ENCODE measurements at regions not wholly inside any gene's neighbourhood (a gene's known extent, or its start where the extent isn't known, plus 50 kb on each side); places are given as distances from the start of the nearest gene placed in this dataset.

- Mint-ChIP-seq H3K27ac (no peak overlapping the region), H3K4me3 (no peak overlapping the region), H3K9me3 (no peaks in the 10 kb centered on the region), H3K36me3 (ENCODE audit: low read depth) (no peaks in the 10 kb centered on the region), H3K4me1 (no peaks in the 10 kb centered on the region), H3K27me3 (no peaks in the 10 kb centered on the region)
- no peak for DNase-seq
- intact Hi-C loops (cut with micrococcal nuclease): no loop called here
Measured at GRCh38 chr15:93476491-93477177, 387.6 kb upstream of the RGMA start.

- Mint-ChIP-seq H3K27me3 (no peaks in the 10 kb centered on the region), H3K4me3 (no peak overlapping the region), H3K4me1 (no peaks in the 10 kb centered on the region), H3K36me3 (ENCODE audit: low read depth) (no peaks in the 10 kb centered on the region), H3K27ac (no peak overlapping the region), H3K9me3 (no peaks in the 10 kb centered on the region)
- intact Hi-C loops (cut with micrococcal nuclease): no loop called here
- no peak for DNase-seq
Measured at GRCh38 chr15:93474728-93475127, 385.7 kb upstream of the RGMA start.

- Mint-ChIP-seq H3K9me3 (no peaks in the 10 kb centered on the region), H3K27ac (no peak overlapping the region), H3K4me3 (no peak overlapping the region), H3K36me3 (ENCODE audit: low read depth) (no peaks in the 10 kb centered on the region), H3K4me1 (no peaks in the 10 kb centered on the region), H3K27me3 (peaks cover 2% of the 10 kb centered on the region)
- no peak for DNase-seq
- intact Hi-C loops (cut with micrococcal nuclease): no loop called here
Measured at GRCh38 chr15:93469994-93470393, 381.0 kb upstream of the RGMA start.

DNA sequence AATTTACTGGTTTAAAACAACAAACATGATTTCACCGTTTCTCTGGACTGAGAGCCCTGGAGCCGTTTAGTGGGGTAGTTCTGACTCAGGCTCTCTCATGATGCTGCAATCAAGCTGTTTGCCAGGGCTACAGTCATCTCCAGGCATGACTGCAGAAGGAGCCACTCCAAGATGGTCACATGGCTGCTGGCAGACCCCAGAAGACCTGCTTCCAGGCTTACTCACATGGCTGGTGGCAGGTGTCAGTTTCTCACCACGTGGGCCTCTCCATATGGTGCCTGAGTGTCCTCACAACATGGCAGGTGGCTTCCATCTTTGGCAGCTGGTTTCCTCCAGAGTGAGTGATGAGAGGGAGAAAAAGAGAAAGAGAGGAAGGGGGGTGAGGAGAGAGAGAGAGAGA, 378.3 kb upstream of the RGMA start:
- DNase-seq: no peak
- H3K27me3 Mint-ChIP-seq: peaks cover 2% of the 10 kb centered on the region
- H3K4me3 Mint-ChIP-seq: no peak overlapping the region
- H3K4me1 Mint-ChIP-seq: no peaks in the 10 kb centered on the region
- intact Hi-C loops (cut with micrococcal nuclease): no loop called here
- H3K9me3 Mint-ChIP-seq: no peaks in the 10 kb centered on the region
- no peaks in the 10 kb centered on the region for H3K36me3 Mint-ChIP-seq (ENCODE audit: low read depth)
- H3K27ac Mint-ChIP-seq: no peak overlapping the region

DNA sequence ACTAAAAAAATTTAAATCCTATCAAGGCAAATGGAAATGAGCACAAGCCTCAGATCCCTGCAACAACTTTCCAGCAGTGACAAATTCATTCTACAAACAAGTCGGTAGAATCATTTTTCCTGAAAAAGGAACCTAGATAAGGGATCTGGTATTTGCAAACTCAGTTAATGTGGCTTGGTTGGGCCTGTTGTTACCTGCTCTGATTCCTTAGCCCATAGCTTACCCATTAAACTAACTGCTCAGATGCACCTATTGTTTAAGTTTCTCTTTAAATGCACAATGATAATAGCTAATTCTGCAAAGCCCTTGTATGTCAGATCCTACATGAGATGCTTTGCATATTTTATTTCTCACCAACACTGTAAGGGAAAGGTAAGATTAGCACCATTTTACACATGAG, 377.4 kb upstream of the RGMA start:
- H3K27me3 Mint-ChIP-seq: peaks cover 2% of the 10 kb centered on the region
- no peak for DNase-seq
- H3K27ac Mint-ChIP-seq: no peak overlapping the region
- H3K4me3 Mint-ChIP-seq: no peak overlapping the region
- no peaks in the 10 kb centered on the region for H3K36me3 Mint-ChIP-seq (ENCODE audit: low read depth)
- H3K4me1 Mint-ChIP-seq: no peaks in the 10 kb centered on the region
- H3K9me3 Mint-ChIP-seq: no peaks in the 10 kb centered on the region
- intact Hi-C loops (cut with micrococcal nuclease): no loop called here

GRCh38 chr15:93462690-93463089, 373.7 kb upstream of the RGMA start:
- peaks cover 2% of the 10 kb centered on the region for H3K27me3 Mint-ChIP-seq
- intact Hi-C loops (cut with micrococcal nuclease): no loop called here
- no peaks in the 10 kb centered on the region for H3K36me3 Mint-ChIP-seq (ENCODE audit: low read depth)
- no peak overlapping the region for H3K27ac Mint-ChIP-seq
- no peaks in the 10 kb centered on the region for H3K9me3 Mint-ChIP-seq
- DNase-seq: no peak
- H3K4me3 Mint-ChIP-seq: no peak overlapping the region
- no peaks in the 10 kb centered on the region for H3K4me1 Mint-ChIP-seq

DNA sequence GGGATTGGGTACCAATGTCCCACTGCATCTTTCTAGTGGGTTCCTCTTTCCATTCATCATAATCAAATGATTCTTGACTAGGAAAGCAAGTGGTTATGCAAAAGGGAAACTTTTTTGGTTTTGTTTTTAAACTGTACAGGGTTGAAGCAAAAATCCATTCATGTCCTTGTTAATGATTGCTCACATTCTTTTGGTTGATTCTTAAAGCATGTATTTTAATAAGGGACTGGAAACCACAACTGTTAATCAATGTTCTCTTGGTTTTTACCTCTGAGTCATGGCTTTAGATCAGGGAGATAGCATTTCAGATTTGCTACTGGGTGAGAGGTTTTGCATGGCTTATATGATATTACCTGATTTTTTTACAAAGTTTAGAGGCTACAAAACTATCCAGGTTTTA, 371.7 kb upstream of the RGMA start:
- H3K4me3 Mint-ChIP-seq: no peak overlapping the region
- H3K27me3 Mint-ChIP-seq: no peaks in the 10 kb centered on the region
- DNase-seq: no peak
- intact Hi-C loops (cut with micrococcal nuclease): no loop called here
- no peaks in the 10 kb centered on the region for H3K9me3 Mint-ChIP-seq
- H3K4me1 Mint-ChIP-seq: no peaks in the 10 kb centered on the region
- no peak overlapping the region for H3K27ac Mint-ChIP-seq
- H3K36me3 Mint-ChIP-seq (ENCODE audit: low read depth): no peaks in the 10 kb centered on the region

DNA sequence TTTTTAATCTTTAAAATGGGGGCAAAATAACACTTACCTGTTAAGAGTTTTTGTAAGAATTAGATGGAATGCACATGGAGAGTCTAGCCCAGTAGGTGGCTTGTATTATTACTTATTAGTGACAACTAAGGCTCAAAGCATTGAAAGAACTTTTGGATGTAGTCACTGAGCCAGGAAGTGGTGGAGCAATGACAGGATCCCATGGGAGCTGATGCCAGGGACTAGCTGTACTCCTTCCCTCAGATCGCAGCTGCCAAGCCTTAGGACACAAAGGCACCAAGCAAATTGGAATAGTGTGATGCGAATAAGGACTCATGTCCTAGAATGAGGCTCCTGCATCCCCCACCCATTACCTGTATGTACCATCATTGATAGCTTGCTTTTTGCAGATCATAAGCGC, 370.4 kb upstream of the RGMA start:
- intact Hi-C loops (cut with micrococcal nuclease): no loop called here
- Mint-ChIP-seq H3K27me3 (no peaks in the 10 kb centered on the region), H3K27ac (no peak overlapping the region), H3K4me1 (no peaks in the 10 kb centered on the region), H3K9me3 (no peaks in the 10 kb centered on the region), H3K4me3 (no peak overlapping the region), H3K36me3 (ENCODE audit: low read depth) (no peaks in the 10 kb centered on the region)
- no peak for DNase-seq

- H3K27me3 Mint-ChIP-seq: no peaks in the 10 kb centered on the region
Measured at GRCh38 chr15:93458597-93458996, 369.6 kb upstream of the RGMA start.

DNA sequence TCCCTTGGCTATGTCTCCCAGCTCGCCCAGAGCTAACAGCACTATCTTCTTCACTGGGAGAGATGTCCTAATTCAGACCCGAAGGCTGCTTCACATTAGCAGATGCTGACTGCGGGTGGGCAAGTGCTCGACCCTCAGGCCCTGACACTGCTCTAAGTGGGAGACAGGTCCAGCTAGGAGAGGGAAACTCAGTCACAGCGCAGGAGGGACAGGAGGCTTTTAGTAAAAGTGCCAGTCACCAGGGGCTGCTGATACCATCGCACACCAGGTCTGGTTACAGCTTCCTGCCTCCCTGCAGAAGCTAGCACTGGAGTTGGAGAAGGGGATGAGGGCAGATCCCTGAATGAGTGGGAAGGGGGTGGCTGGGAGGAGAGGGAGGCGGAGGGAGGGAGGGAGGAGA, 365.8 kb upstream of the RGMA start:
- Mint-ChIP-seq H3K9me3 (no peaks in the 10 kb centered on the region), H3K4me3 (no peak overlapping the region), H3K27me3 (no peaks in the 10 kb centered on the region), H3K36me3 (ENCODE audit: low read depth) (no peaks in the 10 kb centered on the region), H3K4me1 (no peaks in the 10 kb centered on the region), H3K27ac (no peak overlapping the region)
- intact Hi-C loops (cut with micrococcal nuclease): no loop called here
- no peak for DNase-seq

More at GRCh38 chr15:93458597-93458996, 369.6 kb upstream of the RGMA start:
- Mint-ChIP-seq H3K27ac (no peak overlapping the region), H3K9me3 (no peaks in the 10 kb centered on the region), H3K36me3 (ENCODE audit: low read depth) (no peaks in the 10 kb centered on the region), H3K4me1 (no peaks in the 10 kb centered on the region), H3K4me3 (no peak overlapping the region)
- DNase-seq: no peak
- intact Hi-C loops (cut with micrococcal nuclease): no loop called here

GRCh38 chr15:93452537-93453211, 363.7 kb upstream of the RGMA start:
- Mint-ChIP-seq H3K27me3 (peaks cover 1% of the 10 kb centered on the region), H3K4me3 (no peak overlapping the region), H3K4me1 (no peaks in the 10 kb centered on the region), H3K27ac (no peak overlapping the region), H3K9me3 (no peaks in the 10 kb centered on the region), H3K36me3 (ENCODE audit: low read depth) (no peaks in the 10 kb centered on the region)
- intact Hi-C loops (cut with micrococcal nuclease): no loop called here
- no peak for DNase-seq

DNA sequence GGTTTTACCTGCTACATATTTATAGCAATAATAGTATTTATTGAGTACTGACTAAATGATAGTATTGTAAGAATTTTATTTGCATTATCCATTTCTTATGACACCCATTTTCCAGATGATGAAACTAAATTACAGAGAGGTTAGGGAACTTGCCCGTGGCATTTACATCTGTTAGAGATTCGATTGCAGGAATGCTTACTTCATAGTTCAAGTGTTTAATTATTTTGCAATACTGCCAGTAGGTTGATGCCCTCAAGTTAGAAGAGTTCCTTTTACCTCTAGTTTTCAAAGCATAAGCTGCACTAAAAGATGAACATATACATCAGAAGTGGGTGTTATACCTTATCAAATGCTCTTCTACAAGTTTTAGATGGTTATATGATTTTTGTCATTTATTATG, 362.8 kb upstream of the RGMA start:
- Mint-ChIP-seq H3K36me3 (ENCODE audit: low read depth) (no peaks in the 10 kb centered on the region), H3K27ac (no peak overlapping the region), H3K27me3 (peaks cover 1% of the 10 kb centered on the region), H3K9me3 (no peaks in the 10 kb centered on the region), H3K4me3 (no peak overlapping the region), H3K4me1 (no peaks in the 10 kb centered on the region)
- intact Hi-C loops (cut with micrococcal nuclease): no loop called here
- DNase-seq: no peak

DNA sequence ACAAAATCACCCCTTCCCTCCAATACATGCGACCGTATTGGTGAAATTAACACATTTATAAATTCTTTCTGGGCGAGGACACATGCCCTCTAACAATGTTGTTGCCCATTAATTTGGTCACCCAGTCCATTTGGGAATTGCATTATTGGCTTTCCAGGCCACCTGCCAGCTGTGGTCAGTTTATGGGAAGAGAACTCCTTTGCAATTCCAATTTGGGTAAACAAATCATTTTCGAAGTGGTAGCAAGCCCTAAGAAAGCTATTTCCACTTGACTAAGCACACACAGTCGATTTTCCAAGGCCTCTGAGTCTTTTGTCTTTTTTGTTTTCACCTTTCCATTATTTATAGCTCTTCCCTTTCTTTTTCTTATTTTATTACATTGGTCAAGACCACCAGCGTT, 362.3 kb upstream of the RGMA start:
- H3K27me3 Mint-ChIP-seq: peaks cover 1% of the 10 kb centered on the region
- DNase-seq: no peak
- intact Hi-C loops (cut with micrococcal nuclease): no loop called here
- no peaks in the 10 kb centered on the region for H3K4me1 Mint-ChIP-seq
- no peak overlapping the region for H3K27ac Mint-ChIP-seq
- no peak overlapping the region for H3K4me3 Mint-ChIP-seq
- H3K36me3 Mint-ChIP-seq (ENCODE audit: low read depth): no peaks in the 10 kb centered on the region
- no peaks in the 10 kb centered on the region for H3K9me3 Mint-ChIP-seq

DNA sequence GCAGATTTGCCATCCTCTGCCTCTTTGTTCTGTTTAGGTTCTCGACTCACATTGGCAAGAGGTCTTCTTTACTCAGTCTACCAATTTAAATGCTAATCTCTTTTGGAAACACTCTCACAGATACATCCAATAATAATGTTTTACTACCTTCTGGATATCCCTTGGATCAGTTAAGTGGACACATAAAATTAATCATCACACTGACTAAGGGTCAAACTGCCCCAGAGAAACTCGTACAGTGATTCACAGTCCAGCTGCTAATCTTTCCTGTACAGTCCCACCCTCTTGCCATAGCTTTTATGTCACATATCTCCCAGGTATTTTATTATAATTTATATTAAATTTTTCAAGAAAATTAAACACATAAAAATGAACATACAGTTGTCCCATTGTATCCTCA, 360.8 kb upstream of the RGMA start:
- intact Hi-C loops (cut with micrococcal nuclease): no loop called here
- no peak for DNase-seq
- Mint-ChIP-seq H3K27me3 (peaks cover 1% of the 10 kb centered on the region), H3K36me3 (ENCODE audit: low read depth) (no peaks in the 10 kb centered on the region), H3K27ac (no peak overlapping the region), H3K9me3 (no peaks in the 10 kb centered on the region), H3K4me3 (no peak overlapping the region), H3K4me1 (no peaks in the 10 kb centered on the region)

GRCh38 chr15:93438310-93438709, 349.3 kb upstream of the RGMA start:
- Mint-ChIP-seq H3K36me3 (ENCODE audit: low read depth) (no peaks in the 10 kb centered on the region), H3K4me1 (no peaks in the 10 kb centered on the region), H3K27me3 (peaks cover 3% of the 10 kb centered on the region), H3K27ac (no peak overlapping the region), H3K4me3 (no peak overlapping the region), H3K9me3 (peaks cover 3% of the 10 kb centered on the region)
- intact Hi-C loops (cut with micrococcal nuclease): no loop called here
- peak; percentile 26 for DNase-seq

Data from activated CD4-positive, alpha-beta T cell treated with anti-CD3 and anti-CD28 coated beads, Interleukin-2, amount 10 ng/mL, durations not matched to agents 24 days and 14 days (primary cell).